NCI-H2107 treated with DMSO at 0.1 percent for 48 hours (cell line): ENCODE measurements at regions not wholly inside any gene's neighbourhood (a gene's known extent, or its start where the extent isn't known, plus 50 kb on each side); places are given as distances from the start of the nearest gene placed in this dataset.

Source experiments
- DNase-seq: peaks from one replicate; lab custom pipeline; 2025; ENCODE audit not compliant: unreplicated experiment; lab: John Stamatoyannopoulos, UW

DNA sequence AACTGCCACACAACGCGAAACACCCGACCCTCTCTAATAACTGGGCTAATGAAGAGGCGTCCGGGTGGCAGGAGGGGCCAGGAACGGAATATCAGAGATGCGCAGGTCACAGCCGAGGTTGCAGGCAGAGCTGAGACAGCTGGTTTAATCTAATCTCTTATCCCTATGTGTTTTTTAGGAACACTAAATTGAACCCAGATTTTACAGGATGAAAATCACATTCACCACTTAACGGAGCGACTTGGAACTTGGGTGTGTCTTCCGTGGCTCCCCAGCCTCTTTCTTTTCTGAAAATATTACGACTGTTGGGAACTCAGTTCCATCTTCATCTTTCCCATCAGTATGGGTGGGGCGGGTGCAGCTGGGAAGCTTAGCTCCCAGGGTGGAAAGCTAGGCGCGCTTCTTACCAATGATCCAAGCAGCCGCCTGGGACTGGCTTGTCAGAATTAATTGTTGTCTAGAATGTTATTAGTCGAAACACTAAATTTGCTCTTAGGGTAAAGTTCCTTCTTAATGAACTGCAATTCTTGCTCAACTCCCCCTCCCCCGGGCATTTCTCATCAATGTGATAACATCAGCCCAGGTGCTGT is 92.5 kb downstream of the IRX2 start:
- DNase-seq = no peak

DNA sequence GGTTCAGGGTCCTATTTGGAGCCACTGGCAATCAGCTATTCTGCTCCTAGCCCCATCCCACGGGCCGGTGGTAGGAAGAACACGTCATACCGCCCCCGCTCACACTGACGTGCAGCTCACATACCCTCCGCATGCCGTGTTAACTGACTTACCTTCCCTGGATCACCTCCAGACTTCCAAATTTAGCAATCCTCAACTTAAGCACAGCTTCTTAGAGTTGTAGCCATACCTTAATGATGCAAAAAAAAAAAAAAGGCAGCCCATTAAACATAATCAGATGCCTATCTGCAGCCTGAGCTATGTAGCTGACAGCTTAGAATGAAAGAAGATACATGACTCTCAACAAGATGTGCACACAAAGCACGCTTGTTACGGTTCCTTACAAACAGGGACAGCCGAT is 93.0 kb downstream of the IRX2 start:
- DNase-seq = no peak

DNA sequence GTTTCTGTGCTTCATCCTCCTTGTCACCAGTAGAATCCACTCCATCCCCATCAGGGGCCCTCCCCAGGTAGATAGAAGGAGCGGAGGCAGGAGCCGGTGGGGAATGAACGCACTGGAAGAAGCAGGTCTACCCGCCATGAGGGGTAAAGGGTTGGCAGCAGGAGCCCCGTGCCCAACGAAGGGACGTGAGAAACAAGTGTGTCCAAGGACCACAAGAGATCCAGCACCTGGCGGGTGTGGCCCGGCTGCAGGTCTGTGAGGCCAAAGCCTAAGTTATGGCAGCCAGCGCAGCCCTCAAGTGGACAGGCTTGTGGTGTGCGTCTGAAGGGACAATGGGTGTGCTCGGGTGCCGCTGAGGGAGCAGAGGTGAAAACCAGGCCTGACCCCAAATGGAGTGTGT is 94.3 kb downstream of the IRX2 start:
- no peak for DNase-seq

DNA sequence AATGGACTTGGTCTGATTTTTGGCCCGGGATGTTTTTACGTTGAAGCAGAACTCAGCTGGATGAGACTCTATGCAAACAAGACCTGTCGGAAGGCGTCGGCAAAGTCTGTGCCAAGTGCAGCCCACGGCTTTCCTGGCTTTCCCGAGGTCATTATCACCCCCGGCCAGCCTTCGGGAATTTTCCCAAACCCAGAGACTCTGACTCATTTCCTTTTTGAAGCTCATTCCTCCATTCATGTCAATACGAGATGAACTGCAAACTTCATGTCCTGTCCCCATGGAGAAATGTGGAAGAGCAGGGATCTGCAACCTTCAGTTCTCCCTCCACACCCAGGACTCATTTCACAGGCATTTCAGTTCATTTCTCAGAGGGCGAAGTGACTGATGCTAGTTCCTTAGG is 95.3 kb downstream of the IRX2 start:
- no peak for DNase-seq

DNA sequence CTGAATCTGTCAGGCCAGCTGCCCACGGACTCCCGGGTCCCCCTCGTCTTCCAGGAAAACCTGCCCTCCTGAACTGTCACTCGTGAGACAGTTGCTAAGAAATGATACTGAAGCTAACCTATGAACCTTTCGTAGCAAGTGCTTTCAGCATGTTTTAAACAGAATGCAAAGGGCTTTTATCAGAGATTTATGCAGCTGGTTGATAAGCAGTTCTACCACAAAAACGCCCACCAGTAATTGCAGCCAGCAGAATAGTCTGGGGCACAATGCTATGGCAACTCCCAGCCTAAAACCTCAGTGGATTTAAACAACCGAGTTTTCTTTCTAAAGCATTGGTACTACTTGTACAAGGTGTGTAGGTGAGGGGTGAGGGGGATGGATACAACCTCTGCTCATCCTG is 97.5 kb downstream of the IRX2 start:
- DNase-seq = no peak

DNA sequence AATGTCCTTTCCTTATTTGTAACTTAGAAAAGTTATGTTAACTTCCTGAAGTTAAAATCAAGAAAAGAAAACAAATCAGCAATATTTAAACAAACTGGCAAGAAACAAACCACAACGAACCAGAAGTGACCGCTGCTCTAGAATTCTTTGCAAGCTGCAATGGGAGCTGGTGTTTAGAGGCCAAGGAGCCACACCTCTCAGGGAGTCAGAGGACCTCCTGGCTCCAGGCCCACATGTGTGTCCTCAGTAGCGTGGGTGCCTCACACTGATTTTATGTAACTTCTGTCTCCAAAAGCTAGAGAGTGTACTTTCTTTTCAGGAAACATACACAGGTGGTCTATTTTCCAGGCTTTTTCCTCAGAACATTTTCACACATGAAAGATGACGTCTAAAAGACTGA is 100.4 kb downstream of the IRX2 start:
- DNase-seq = no peak

DNA sequence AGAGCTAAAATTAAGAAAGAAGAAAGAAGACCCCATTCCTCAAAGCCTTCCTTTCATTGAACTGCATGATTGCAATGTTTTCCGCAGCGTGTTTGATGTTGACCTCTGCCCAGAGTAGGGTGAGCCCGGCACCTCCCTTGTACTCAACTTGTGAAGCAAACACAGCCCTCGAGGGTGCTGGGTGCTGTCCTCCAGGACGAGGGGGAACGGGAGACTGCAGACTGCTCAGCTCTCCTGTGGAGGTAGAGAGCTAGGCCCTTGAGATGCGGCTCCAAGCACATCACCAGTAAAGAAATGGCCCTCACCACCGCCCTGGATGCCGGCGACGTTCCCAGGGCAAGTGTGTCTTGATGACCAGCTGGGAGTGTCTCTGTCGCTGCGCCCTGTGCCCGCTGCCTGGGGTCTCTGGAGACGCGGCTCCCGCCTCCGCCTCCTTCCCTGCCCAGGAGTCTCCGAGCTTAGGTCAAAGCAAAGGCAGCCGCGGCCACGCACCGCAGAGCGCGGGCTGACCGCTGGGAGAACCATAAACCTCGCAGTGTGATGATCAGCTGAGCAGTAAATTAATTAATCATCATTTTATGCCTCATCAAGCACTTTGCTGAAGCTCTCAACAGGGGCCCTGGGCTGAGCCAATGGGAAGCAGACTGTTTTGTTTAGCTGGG is 108.7 kb downstream of the IRX2 start:
- DNase-seq = no peak

DNA sequence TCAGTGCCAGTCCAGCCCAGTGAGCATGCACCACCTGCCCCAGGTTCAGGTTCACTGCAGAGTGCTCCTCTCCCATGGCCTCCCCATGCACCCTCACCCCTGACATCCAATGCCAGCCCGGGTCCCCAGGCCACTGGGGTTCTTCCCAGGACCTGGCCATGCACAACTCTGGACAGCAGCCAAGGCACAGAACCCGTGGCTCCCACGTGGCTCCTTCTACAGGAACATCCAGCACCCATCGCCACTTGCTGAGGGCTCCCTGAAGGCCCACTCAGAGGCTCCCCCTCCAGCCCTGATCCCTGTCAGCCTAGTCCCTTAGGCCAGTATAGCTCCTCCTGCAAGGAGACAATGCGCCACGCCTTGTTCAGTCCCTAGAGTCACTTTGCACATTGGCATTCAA is 110.8 kb downstream of the IRX2 start:
- no peak for DNase-seq

DNA sequence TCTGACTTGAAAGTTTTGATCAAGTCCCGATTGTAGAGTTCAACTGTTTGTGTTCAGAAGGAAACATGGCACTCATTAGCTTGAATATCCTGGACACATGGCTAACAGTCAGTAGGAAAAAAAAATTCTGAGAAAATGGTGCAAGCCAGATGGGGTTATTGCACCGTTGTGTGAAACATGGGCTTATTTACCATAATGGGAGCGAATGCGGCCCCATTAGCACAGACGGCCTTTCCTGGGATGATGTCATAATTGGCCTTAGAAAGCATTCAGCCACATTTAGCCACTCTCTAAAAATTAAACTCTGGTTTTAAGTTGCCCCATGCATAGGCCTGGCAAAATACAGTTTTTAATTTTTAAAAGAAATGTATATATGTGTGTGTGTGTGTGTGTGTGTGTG is 112.1 kb downstream of the IRX2 start:
- no peak for DNase-seq

DNA sequence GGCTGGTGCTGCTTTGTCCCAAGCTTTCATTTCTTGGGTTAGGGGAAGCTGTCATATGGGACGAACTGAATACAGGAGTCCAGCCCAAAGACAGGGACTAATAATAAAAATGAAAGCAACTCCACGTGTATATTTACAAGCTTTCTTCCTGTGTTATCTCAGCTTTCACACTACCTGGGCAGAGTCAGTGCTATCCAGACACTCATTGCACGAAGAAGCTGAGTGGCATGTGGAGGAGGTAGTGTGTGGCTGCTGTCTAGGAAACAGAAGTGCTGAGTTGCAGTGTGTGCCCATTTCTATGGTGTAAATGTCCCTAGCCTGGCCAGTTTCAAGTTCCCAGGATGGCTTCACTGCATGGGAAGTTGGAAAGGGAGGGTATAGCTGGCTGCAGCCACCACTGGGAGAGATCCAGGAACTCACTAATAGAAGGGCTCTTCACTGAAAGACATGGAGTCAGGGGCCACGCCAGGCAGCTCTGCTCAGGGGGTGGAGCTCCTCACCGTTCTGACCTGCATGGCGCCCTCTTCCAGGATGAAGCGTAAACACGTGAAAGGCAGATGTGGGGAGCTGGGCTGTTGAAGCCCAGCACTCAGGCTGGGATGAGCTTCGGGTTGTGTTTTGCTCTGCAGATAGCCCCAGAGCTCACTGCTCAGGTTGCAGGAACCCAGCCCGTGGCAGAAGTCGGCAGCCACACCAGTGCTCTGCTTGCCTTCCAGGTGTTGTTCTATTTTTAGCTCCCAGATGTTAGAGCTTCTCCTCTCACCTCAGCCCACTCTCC is 116.9 kb downstream of the IRX2 start:
- no peak for DNase-seq

DNA sequence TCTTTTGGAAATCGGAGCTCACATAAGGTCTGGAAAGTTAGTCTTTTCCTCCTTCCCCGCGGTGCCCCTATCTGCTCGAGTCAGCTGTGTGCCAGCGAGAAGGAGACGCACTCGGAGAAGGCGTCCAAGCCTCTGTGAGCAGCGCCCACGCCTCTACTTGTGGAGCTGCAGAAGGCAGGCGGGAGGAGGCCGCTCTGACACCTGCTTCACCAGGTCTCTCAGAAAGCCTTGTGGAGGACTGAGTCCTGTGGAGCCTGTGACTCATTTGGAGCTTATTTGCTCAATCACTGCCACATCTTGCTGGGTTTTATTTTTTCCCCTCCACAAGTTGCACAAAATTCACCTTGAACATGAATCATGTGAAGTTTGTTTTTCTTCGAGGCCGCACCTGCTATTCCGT is 117.5 kb downstream of the IRX2 start:
- no peak for DNase-seq

DNA sequence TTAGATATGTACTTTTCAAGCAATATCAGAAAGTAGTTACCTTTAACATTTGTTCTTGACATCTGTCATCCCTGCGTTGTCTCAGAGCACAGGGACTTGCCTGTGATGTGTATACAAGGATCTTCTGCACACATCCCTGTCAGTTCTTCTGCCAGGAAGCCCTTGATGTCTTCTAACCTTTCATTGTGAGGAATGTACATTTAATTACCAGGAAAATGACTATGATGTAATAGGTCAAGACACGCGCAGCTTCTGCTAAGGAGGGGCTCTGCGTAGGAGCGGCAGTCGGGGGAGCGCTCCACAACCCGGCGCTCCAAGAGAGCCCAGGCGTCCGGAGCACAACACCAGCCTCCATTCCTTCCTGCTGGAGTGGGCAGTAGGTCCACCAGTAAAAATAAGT is 119.7 kb downstream of the IRX2 start:
- DNase-seq = no peak

DNA sequence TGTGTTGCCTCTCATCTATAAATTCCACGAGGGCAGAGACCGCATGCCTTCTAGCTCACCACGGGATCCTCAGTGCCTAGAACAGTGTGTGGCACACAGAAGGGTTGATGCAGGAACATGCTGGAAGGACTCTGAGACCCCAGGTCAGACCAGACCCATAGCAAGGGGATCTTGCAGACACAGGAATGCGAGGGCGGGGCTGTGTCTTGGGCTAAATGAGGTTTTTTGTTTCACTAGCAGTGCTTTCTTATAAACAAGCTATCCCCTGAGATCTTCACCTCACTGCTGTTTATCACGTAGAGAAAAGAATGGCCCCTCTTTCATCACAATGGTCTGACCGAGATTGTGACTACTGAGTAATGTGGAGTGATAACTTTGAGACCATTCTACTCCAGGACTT is 122.4 kb downstream of the IRX2 start:
- no peak for DNase-seq

DNA sequence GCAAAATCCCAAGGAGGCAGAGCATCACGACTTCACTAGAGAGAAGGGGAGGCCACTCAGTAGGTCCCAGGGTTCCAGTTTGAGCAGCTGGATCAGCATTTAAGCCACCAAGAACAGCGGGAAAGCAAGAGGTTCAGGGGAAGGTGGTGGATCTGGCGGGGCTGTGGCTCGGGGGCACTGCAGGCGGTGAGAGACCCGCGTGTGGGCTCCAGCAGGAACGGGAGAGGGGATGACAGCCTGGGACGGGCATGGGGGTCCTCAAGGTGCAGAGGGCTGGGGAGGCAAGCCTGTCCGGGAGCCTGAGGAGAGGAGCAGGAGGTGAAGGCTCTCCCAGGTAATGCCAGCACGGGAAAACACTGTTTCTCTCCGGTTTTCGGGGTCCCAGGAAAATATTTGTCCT is 123.6 kb downstream of the IRX2 start:
- DNase-seq = no peak

DNA sequence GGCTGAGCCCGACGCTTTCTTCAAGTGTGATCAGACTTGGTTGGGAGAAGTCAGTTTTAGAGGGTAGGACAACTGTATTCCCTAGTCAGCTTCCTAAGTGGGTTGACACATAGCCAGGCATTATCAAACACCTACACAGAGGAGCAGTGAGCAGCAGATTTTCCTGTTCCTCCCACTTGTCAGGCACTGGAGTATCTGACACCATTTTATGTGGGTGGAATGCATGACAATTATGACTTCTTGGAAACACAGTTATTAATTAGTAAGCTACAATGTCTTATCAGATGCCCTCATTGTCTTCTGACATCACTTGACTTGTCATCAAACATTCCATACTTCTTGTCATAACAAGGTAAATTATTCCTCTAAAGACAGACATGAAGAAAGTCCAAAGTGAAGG is 124.9 kb downstream of the IRX2 start:
- DNase-seq = no peak

DNA sequence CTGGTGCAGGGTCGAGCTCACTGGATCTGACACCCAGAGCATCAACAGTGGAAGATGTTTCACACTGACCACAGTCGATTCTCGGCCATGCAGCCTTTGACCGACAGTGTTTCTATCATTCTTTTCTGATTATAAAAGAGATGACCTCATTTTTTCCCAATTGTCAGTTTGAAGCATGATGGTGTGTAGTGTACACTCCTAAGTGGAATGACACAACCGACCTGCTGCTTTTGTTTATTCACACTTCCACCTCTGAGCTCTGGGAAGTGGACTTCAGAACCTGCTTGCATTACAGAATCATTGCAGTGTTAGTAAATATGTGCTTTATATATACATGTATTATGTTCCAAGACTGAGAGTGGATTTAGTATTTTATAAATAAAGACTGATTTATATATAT is 128.6 kb downstream of the IRX2 start:
- no peak for DNase-seq

DNA sequence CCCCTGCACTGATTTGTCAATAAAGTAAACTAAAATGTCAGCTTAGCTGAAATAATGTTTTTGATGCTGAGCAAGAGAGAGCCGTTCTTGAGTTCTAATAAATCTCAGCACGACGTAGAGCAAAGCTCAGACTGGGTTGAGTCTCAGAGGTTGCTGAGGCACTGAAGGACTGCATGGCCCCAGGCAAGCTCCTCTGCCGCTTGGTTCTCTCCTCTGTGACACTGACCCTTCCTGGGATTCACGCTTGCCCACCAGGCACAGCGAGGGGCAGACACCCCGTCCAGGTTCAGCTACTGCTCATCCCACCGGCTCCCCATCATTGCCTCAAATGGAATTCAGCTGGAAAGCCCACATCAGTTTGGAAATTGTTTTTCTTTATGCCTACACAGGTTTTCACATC is 129.8 kb downstream of the IRX2 start:
- DNase-seq = no peak

DNA sequence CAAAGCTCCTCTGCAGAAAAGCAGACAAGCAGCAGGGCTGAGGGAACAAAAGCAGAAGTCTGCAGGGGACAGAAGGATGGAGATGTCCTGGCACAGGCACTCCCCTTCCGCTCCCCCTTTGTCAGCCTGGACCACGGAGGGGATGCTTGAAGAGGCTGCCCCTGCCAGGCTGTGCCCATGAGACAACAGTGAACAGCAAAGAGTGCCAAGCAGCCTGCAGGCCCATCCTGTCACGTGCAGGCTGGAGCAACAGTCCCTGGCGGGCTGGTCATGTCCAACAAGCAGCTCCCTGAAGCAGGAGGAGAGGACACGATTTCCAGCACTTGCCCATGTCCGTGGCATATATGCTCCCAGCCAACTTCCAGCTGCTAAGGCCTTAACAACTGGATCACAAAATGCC is 132.3 kb downstream of the IRX2 start:
- DNase-seq = no peak

DNA sequence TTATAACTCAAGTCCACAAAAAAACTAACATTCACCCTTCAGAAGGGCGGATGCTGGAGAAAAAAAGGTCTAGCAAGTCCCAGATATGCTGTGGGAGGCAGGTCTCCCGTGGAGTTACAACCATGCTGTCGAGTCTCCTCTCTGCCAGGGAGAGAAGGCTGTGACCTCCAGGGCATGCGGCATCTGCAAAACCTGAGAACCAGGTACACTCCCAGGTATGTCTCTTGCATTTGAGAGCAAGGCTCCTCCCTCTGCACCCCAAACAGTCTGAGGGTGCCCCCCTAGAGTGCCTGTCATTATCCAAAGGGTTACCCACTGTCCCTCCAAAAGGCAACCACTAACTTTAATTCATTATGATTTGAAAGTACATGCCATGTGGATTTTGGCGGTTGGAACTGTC is 134.0 kb downstream of the IRX2 start:
- DNase-seq = no peak

DNA sequence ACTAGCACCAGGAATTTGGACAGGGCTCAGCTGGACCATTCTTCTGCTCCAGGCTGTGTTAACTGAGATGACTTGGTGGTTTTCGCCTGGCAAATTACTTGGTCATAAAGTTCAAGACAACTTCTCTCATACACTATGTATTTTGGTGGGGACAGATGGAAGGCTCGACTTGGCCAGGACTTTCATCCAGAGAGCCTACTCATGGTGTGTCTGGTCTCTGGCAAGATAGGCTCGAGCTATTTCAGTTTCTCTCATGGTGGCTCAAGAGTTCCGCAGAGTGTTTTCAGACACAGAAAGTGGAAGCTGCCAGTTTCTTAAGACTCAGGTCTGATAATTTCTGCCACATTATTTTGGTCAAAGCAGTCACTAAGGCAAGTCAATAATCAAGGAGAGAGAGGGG is 135.6 kb downstream of the IRX2 start:
- DNase-seq = no peak

DNA sequence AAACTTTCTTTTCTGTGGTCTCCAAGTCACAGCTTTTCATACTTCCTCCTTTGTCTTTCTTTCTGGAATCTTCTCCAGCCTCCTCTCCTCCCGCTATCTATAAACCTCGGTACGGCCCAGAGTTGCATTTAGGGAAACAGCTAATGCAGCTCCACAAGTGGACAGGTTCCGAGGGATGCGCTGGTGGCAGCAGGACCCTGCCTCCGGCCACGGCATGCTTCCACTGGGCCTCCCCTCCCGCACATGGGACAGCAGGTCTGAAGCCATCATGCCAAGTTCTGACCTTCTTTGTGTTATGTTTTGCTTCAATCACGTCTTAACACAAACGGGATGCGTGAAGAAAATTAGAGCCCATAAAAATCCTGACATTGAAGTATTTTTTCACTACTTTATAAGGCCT is 136.9 kb downstream of the IRX2 start:
- DNase-seq = no peak

DNA sequence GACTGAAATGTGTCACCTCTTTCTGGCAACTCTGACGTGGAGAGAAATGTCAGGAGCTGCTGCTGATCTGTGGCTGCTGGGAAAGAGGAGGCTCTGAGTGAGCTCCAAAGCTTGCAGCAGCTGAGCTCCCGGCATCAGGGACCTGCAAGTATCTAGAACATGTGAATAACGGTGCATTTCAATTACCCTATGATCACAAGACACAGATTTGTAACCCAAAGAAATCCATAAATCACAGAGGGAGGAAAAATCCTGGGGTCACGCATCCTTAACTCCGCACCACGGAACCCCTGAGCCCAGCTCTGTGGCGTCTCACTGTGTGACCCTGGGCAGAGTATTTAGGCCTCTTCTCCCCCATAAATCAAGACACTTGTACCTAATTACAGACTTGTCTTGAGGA is 139.8 kb downstream of the IRX2 start:
- no peak for DNase-seq

DNA sequence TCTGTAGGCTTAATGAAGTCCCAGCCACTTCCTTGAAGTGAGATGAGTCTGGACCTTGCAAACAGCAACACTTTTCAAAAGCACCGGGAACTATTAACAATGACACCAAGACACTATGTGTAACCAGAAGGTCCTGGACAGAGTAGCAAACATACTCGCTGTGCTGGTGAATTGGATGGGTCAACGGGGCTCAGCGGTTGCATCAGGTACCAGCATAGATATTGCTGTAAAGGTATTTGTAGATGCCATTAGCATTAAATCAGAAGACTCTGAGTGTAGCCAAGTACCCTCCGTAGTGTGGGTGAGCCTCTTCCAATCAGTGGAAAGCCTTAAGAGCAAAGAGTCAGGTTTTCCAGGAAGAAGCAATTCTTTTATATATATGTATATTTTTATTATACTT is 140.5 kb downstream of the IRX2 start:
- DNase-seq = no peak
